Activated CD8-positive, alpha-beta T cell treated with anti-CD3 and anti-CD28 coated beads for 36 hours (primary cell): ENCODE measurements at regions not wholly inside any gene's neighbourhood (a gene's known extent, or its start where the extent isn't known, plus 50 kb on each side); places are given as distances from the start of the nearest gene placed in this dataset.

Experiments
- ATAC-seq: fragments of 200-7000 bp; cut with Tn5 transposase; one replicate; pipeline ENCODE4 v1.10.0; 2021; ENCODE audit warnings: mild to moderate bottlenecking, moderate library complexity
- CTCF ChIA-PET: fragments of 350-600 bp; sonication (Branson Sonifier 250); formaldehyde crosslinking; loops from one replicate; lab custom pipeline; 2021; ENCODE audit warnings: antibody characterized with exemption; lab: Charles Lee
- POLR2A ChIA-PET: fragments of 350-600 bp; sonication (Branson Sonifier 250); formaldehyde crosslinking; loops from one replicate; lab custom pipeline; 2021; ENCODE audit warnings: antibody characterized with exemption; lab: Charles Lee
- DNase-seq: peaks from one replicate; pipeline ENCODE4 v3.0.0-alpha.2; 2020
- H3K27ac Mint-ChIP-seq: one replicate; pipeline ENCODE4 v1.8.0; 2021; ENCODE audit warnings: mild to moderate bottlenecking, mixed read lengths
- H3K27me3 Mint-ChIP-seq: one replicate; pipeline ENCODE4 v1.8.0; 2021; ENCODE audit warnings: mixed read lengths
- H3K36me3 Mint-ChIP-seq: one replicate; pipeline ENCODE4 v1.8.0; 2021; ENCODE audit warnings: low read depth, mixed read lengths
- H3K4me1 Mint-ChIP-seq: one replicate; pipeline ENCODE4 v1.8.0; 2021; ENCODE audit warnings: low read depth, mixed read lengths
- H3K4me3 Mint-ChIP-seq: one replicate; pipeline ENCODE4 v1.8.0; 2021; ENCODE audit warnings: mild to moderate bottlenecking, moderate library complexity, mixed read lengths
- H3K9me3 Mint-ChIP-seq: one replicate; pipeline ENCODE4 v1.8.0; 2021; ENCODE audit warnings: mixed read lengths
- intact Hi-C: fragments of 100-400 bp; cut with micrococcal nuclease; formaldehyde crosslinking; loops from one replicate; pipeline ENCODE4 v1.10.0; 2022
- TF ChIP-seq, protein P1 (sequence below): fragments of 200-600 bp; IDR thresholded peaks from one replicate; pipeline ENCODE4 v1.8.0; 2022; ENCODE audit warnings: antibody characterized with exemption, mild to moderate bottlenecking

GRCh38 chr10:125535559-125535958 lies 147.4 kb downstream of the TEX36 start:
- Mint-ChIP-seq H3K4me1 (no peaks in the 10 kb centered on the region), H3K27me3 (no peaks in the 10 kb centered on the region), H3K27ac (no peak overlapping the region), H3K36me3 (no peaks in the 10 kb centered on the region), H3K4me3 (no peak overlapping the region), H3K9me3 (no peaks in the 10 kb centered on the region)
- POLR2A ChIA-PET: no interaction called here
- no peak for ATAC-seq
- DNase-seq: no peak
- CTCF ChIA-PET: no interaction called here
- intact Hi-C loops: no loop called here
- TF ChIP-seq, protein P1, sequence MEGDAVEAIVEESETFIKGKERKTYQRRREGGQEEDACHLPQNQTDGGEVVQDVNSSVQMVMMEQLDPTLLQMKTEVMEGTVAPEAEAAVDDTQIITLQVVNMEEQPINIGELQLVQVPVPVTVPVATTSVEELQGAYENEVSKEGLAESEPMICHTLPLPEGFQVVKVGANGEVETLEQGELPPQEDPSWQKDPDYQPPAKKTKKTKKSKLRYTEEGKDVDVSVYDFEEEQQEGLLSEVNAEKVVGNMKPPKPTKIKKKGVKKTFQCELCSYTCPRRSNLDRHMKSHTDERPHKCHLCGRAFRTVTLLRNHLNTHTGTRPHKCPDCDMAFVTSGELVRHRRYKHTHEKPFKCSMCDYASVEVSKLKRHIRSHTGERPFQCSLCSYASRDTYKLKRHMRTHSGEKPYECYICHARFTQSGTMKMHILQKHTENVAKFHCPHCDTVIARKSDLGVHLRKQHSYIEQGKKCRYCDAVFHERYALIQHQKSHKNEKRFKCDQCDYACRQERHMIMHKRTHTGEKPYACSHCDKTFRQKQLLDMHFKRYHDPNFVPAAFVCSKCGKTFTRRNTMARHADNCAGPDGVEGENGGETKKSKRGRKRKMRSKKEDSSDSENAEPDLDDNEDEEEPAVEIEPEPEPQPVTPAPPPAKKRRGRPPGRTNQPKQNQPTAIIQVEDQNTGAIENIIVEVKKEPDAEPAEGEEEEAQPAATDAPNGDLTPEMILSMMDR: no peak

- intact Hi-C loops: no loop called here
- no peak overlapping the region for H3K4me3 Mint-ChIP-seq
- CTCF ChIA-PET: no interaction called here
- H3K9me3 Mint-ChIP-seq: no peaks in the 10 kb centered on the region
- no peaks in the 10 kb centered on the region for H3K4me1 Mint-ChIP-seq
- no peak overlapping the region for H3K27ac Mint-ChIP-seq
- no peaks in the 10 kb centered on the region for H3K36me3 Mint-ChIP-seq
- DNase-seq (no peak), ATAC-seq (no peak)
- TF ChIP-seq, protein P1: no peak
- H3K27me3 Mint-ChIP-seq: no peaks in the 10 kb centered on the region
- POLR2A ChIA-PET: no interaction called here
These were observed 148.4 kb downstream of the TEX36 start for GRCh38 chr10:125534515-125534914.

DNA sequence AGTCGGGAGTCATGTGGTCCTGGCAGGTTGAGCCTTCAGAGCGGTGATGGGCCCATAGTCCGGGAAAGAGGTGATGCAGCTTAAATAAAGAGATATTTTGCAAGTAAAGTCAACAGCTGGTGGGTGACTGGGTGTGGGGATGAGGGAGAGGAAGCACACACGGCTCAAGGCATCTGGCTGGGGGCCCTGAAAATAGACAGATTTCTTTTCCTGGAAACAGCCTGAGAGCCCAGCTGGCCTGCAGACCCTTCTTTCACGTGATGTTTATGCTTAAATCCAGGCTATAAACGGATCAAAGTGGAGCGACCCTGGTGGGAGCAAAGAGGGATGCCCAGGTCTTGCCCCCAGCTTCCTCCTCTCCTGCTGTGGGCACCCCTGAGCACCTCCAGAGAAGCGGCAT lies 149.1 kb downstream of the TEX36 start:
- intact Hi-C loops: no loop called here
- TF ChIP-seq, protein P1: no peak
- no peak overlapping the region for H3K4me3 Mint-ChIP-seq
- no peaks in the 10 kb centered on the region for H3K36me3 Mint-ChIP-seq
- no peaks in the 10 kb centered on the region for H3K4me1 Mint-ChIP-seq
- ChIA-PET POLR2A (no interaction called here), CTCF (interaction anchor here (3.2 kb wide), 1 partner anchor 11 kb away, joined by 12 read pairs; no protein-coding TSS in a partner anchor)
- H3K27ac Mint-ChIP-seq: no peak overlapping the region
- no peak for DNase-seq
- no peaks in the 10 kb centered on the region for H3K27me3 Mint-ChIP-seq
- ATAC-seq: no peak
- no peaks in the 10 kb centered on the region for H3K9me3 Mint-ChIP-seq

DNA sequence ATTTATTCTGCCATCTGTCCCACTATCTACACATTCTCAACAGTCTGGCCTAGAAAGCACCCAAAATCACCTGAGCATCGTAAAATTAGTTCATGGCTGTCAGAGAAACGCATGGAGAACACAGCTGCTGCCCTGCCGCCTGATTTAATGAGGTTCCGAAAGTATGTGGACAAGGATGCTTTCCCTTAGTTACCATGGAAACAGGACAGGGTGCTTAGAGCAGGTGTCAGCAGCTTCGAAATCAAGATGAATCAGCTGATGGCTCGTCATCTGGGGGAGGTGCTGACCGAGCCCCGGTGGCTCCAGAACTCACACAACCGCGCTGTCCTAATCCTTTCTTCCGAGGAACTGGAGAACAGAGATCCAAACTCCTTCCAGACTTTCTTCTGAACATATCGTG lies 151.5 kb downstream of the TEX36 start:
- H3K4me3 Mint-ChIP-seq: no peak overlapping the region
- DNase-seq: no peak
- TF ChIP-seq, protein P1: no peak
- intact Hi-C loops: no loop called here
- no peak overlapping the region for H3K27ac Mint-ChIP-seq
- ChIA-PET CTCF (interaction anchor here (3.2 kb wide), 1 partner anchor 9 kb away, joined by 12 read pairs; no protein-coding TSS in a partner anchor), POLR2A (no interaction called here)
- H3K9me3 Mint-ChIP-seq: no peaks in the 10 kb centered on the region
- no peaks in the 10 kb centered on the region for H3K4me1 Mint-ChIP-seq
- ATAC-seq: no peak
- H3K27me3 Mint-ChIP-seq: no peaks in the 10 kb centered on the region
- H3K36me3 Mint-ChIP-seq: no peaks in the 10 kb centered on the region

- CTCF ChIA-PET: interaction anchor here (1.0 to 2.7 kb wide), 5 partner anchors 9 to 36 kb away, joined by 3 to 12 read pairs (median 4); no protein-coding TSS in a partner anchor
- no peak for ATAC-seq
- H3K4me1 Mint-ChIP-seq: no peaks in the 10 kb centered on the region
These were observed 159.6 kb downstream of the TEX36 start for GRCh38 chr10:125523347-125523746.

More at GRCh38 chr10:125523347-125523746, 159.6 kb downstream of the TEX36 start:
- POLR2A ChIA-PET: no interaction called here
- intact Hi-C loops: no loop called here
- Mint-ChIP-seq H3K4me3 (no peak overlapping the region), H3K36me3 (no peaks in the 10 kb centered on the region), H3K9me3 (no peaks in the 10 kb centered on the region), H3K27me3 (no peaks in the 10 kb centered on the region), H3K27ac (no peak overlapping the region)
- DNase-seq: no peak
- TF ChIP-seq, protein P1: no peak
